ENCODE measurements at regions not wholly inside any gene's neighbourhood (a gene's known extent, or its start where the extent isn't known, plus 50 kb on each side); places are given as distances from the start of the nearest gene placed in this dataset.

DNA sequence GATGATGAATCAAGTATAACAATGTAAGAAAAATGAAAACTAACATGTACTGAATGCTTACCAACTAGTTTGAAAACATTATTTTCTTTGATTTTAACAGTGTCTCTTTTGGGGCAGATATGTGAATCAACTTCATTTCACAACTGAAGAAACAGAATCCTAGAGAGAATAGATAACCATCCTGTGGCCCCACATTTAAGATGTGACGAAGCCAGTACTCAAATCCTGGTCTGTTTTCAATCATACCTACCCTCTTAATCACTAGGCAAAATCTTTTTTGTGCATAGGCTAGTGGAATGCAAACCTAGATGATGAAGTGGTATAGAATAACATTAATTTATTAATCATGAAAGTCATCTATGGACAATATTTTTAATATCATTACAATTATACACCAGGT is 371.6 kb upstream of the EPHA7 start:
- H3K27me3 Mint-ChIP-seq (ENCODE audit: low read depth, poor library complexity), result no peaks in the 10 kb centered on the region

DNA sequence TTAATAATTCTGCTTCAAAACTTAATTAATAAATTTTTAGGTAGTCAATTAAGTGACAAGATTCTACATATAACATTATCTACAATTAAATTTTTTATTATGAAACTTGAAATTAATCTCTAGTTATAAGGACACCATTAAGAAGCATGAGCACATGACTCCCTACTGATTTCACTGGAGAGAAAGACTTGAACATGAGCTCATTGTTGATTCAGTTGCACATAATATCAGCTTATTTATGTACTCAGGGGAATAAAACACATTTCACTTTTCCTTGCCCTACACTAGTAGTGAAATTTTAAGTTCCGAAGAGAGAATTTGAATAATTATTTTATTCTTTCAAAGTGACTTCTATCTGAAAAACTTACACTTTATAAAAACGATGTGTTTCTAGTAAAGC is 370.2 kb upstream of the EPHA7 start:
- TF ChIP-seq, protein P1, sequence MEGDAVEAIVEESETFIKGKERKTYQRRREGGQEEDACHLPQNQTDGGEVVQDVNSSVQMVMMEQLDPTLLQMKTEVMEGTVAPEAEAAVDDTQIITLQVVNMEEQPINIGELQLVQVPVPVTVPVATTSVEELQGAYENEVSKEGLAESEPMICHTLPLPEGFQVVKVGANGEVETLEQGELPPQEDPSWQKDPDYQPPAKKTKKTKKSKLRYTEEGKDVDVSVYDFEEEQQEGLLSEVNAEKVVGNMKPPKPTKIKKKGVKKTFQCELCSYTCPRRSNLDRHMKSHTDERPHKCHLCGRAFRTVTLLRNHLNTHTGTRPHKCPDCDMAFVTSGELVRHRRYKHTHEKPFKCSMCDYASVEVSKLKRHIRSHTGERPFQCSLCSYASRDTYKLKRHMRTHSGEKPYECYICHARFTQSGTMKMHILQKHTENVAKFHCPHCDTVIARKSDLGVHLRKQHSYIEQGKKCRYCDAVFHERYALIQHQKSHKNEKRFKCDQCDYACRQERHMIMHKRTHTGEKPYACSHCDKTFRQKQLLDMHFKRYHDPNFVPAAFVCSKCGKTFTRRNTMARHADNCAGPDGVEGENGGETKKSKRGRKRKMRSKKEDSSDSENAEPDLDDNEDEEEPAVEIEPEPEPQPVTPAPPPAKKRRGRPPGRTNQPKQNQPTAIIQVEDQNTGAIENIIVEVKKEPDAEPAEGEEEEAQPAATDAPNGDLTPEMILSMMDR (IDR thresholded peaks at IDR 0.05), result no peak
- no peak overlapping the region for H3K4me3 Mint-ChIP-seq
- H3K36me3 Mint-ChIP-seq (ENCODE audit: low read depth), result no peaks in the 10 kb centered on the region
- no peak overlapping the region for H3K27ac Mint-ChIP-seq
- H3K9me3 Mint-ChIP-seq, result no peaks in the 10 kb centered on the region
- H3K27me3 Mint-ChIP-seq (ENCODE audit: low read depth, poor library complexity), result no peaks in the 10 kb centered on the region
- no peak for DNase-seq
- H3K4me1 Mint-ChIP-seq, result peaks cover 24% of the 10 kb centered on the region

More for the DNA sequence above, 371.6 kb upstream of the EPHA7 start:
- TF ChIP-seq, protein P1 (IDR thresholded peaks at IDR 0.05), result no peak
- H3K4me3 Mint-ChIP-seq, result no peak overlapping the region
- H3K36me3 Mint-ChIP-seq (ENCODE audit: low read depth), result no peaks in the 10 kb centered on the region
- H3K4me1 Mint-ChIP-seq, result peaks cover 9% of the 10 kb centered on the region
- no peak for DNase-seq
- no peak overlapping the region for H3K27ac Mint-ChIP-seq
- no peaks in the 10 kb centered on the region for H3K9me3 Mint-ChIP-seq

DNA sequence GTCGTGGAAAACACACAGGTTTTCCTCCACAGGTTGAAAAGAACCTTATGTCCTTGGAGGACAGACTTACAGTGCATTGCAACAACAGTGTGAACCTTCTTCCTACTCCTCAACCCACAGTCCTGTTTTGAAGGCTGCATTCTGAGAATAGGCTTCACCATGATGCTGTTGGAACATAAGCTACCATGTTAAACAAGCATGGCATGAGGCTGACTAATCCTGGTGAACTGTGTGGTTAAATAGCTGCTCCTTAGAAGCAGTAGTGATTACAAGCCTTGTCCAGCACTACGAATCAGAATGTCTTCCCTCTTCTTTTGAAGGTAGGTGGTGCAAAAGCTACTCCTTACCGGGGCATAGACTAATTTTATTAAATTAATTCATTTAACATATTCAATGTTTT is 368.5 kb upstream of the EPHA7 start:
- TF ChIP-seq, protein P1 (IDR thresholded peaks at IDR 0.05), result no peak
- no peak overlapping the region for H3K27ac Mint-ChIP-seq
- peaks cover 29% of the 10 kb centered on the region for H3K4me1 Mint-ChIP-seq
- H3K9me3 Mint-ChIP-seq, result no peaks in the 10 kb centered on the region
- H3K4me3 Mint-ChIP-seq, result no peak overlapping the region
- no peaks in the 10 kb centered on the region for H3K36me3 Mint-ChIP-seq (ENCODE audit: low read depth)
- no peak for DNase-seq
- no peaks in the 10 kb centered on the region for H3K27me3 Mint-ChIP-seq (ENCODE audit: low read depth, poor library complexity)

DNA sequence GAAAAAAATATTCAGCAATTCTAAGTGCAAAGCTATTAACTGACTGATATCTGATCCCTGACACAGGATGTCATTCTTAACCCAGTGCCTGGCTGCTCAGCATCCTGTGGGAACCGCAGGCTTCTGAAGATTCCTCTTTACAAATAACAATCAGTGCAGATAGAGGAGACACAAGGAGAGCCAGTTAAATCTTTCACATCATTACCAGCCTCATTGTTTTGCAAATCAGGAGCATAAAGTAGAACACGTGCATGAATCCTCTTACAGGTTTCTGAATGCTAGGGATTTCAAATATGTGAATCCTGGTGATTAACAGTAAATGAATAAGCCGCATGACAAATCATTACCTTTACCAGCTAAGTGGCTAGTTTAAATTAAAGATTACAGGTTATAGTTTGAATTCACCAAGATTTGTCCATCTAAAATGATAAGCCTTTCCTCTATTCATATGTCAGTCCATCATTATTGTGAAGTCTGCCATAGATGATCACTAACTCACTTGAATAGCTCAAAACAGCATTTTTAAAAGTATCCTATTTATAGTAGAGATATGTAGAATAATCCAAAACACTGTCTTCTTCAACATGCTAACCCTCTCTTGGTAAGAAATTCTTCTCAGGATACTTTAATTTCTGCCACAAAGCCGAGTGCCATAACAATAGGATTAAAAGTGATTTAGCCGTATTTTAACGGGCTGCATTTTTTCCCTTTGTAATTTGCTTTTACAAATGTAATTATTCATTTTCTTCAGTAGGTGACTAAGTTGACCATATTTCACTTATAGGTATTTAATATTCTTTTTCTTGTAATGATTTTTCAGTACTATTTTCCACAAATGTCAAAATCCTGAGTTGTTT is 367.3 kb upstream of the EPHA7 start:
- TF ChIP-seq, protein P1 (IDR thresholded peaks at IDR 0.05), result no peak
- H3K9me3 Mint-ChIP-seq, result no peaks in the 10 kb centered on the region
- H3K4me1 Mint-ChIP-seq, result peaks cover 29% of the 10 kb centered on the region
- no peak for DNase-seq
- H3K27ac Mint-ChIP-seq, result no peak overlapping the region
- no peaks in the 10 kb centered on the region for H3K36me3 Mint-ChIP-seq (ENCODE audit: low read depth)
- no peaks in the 10 kb centered on the region for H3K27me3 Mint-ChIP-seq (ENCODE audit: low read depth, poor library complexity)
- no peak overlapping the region for H3K4me3 Mint-ChIP-seq

DNA sequence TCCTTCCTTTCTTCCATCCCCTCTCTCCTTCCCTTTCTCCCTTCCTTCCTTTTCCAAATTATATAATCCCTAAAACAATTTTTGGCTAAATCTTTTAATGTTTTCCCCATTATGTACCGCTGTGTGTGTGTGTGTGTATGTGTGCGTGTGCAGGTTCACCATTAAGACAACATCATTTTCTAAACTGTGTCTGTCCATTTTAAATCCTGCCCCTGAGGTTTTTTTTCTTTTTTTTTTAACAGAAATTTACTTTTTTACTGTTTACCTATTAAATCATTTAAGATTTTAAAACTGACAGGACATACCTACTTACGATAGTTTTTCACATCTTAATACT is 366.3 kb upstream of the EPHA7 start:
- TF ChIP-seq, protein P1 (IDR thresholded peaks at IDR 0.05), result no peak
- Mint-ChIP-seq H3K27me3 (ENCODE audit: low read depth, poor library complexity) (no peaks in the 10 kb centered on the region), H3K27ac (peak overlapping the region; percentile 87), H3K4me1 (peaks cover 29% of the 10 kb centered on the region), H3K36me3 (ENCODE audit: low read depth) (no peaks in the 10 kb centered on the region), H3K4me3 (no peak overlapping the region), H3K9me3 (no peaks in the 10 kb centered on the region)
- no peak for DNase-seq
